KOPT-K1 (cell line): ENCODE measurements at regions not wholly inside any gene's neighbourhood (a gene's known extent, or its start where the extent isn't known, plus 50 kb on each side); places are given as distances from the start of the nearest gene placed in this dataset.

Source experiments
- H3K27ac ChIP-seq: fragments of 200-600 bp; sonication (generic); 2 replicates; pipeline ENCODE4 v1.5.1; 2016; ENCODE audit warnings: antibody characterized with exemption, mild to moderate bottlenecking, low read depth, low read length; ENCODE audit not compliant: poor library complexity, severe bottlenecking
- H3K36me3 ChIP-seq: fragments of 200-600 bp; sonication (generic); 2 replicates; pipeline ENCODE4 v1.5.1; 2017; ENCODE audit warnings: antibody characterized with exemption, mild to moderate bottlenecking, low read length, moderate library complexity; ENCODE audit not compliant: insufficient read depth
- H3K9me3 ChIP-seq: fragments of 200-600 bp; sonication (generic); 2 replicates; pipeline ENCODE4 v1.5.1; 2017; ENCODE audit warnings: antibody characterized with exemption, low read length, mild to moderate bottlenecking; ENCODE audit not compliant: insufficient read depth, poor library complexity, severe bottlenecking

DNA sequence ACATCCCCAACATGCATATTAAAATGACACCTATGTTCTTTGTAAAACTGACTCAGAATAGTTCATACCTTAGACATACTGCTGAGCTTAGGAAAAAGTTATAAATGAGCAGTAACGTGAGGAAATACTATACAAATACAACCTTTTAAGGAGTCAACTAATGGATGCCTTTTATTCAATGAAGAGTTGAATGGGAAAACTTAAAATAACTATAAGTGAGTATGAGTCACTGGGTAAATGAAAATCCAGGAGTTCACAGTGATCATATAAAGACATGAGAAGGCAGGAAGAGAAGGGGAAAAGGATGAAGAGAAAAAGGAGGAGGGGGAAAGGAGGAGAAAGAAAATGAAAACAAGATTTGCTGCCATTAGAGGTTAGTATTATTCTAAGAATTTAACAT is 157.8 kb upstream of the PCDH15 start:
- Histone ChIP-seq H3K36me3 (no peaks in the 10 kb centered on the region), H3K9me3 (no peaks in the 10 kb centered on the region), H3K27ac (no peak overlapping the region)

DNA sequence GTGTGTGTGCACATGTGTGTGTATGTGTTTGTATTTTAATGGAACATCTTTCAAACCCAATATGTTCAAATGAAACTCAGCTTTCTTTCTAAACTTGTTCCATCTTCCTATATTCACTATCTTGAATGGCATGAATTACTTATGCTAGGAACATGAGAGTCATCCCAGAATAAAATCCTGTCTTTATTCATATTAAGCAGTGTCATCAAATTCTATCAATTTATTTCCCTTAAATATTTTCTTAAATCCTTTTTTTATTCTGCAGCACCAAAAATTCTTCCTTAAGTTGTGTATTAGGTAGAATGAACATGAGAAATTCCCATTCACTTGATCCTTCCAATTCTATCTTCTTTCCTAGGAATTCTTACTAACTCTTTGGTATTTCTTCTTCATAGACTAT is 146.6 kb upstream of the PCDH15 start:
- Histone ChIP-seq H3K9me3 (no peaks in the 10 kb centered on the region), H3K36me3 (no peaks in the 10 kb centered on the region), H3K27ac (no peak overlapping the region)

DNA sequence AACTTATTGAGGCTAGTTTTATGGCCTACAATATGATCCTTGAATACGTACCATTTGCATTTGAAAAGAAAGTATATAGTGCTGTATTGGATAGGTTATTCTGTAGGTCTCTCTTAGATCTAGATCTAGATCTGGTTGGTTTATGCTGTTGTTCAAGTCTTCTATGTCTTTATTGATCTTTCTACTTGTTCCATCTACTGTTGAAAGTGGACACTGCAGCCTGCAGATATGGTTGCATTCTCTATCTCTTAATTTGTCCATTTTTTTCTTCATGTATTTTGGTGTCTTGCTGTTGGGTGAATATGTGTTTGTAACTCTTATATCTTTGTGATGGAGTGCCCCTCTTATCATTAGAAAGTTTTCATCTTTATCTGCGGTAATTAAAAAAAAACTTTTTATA is 139.4 kb upstream of the PCDH15 start:
- Histone ChIP-seq H3K9me3 (no peaks in the 10 kb centered on the region), H3K27ac (no peak overlapping the region), H3K36me3 (no peaks in the 10 kb centered on the region)

DNA sequence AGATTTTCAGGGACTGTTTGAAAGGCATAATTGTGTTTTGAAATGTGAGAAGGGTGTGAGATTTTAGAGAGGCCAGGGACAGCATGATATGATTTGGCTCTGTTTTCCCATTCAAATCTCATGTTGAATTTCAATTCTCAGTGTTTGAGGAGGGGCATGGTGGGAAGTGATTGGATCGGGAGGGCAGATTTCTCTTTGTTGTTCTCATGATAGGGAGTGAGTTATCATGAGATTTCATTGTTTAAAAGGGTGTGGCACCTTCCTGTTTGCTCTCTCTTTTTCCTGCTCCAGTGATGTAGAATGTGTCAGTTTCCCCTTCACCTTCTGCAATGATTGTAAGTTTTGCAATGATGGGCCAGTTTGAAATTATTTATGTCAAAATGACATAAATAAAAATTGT is 113.0 kb upstream of the PCDH15 start:
- Histone ChIP-seq H3K9me3 (no peaks in the 10 kb centered on the region), H3K36me3 (no peaks in the 10 kb centered on the region)

DNA sequence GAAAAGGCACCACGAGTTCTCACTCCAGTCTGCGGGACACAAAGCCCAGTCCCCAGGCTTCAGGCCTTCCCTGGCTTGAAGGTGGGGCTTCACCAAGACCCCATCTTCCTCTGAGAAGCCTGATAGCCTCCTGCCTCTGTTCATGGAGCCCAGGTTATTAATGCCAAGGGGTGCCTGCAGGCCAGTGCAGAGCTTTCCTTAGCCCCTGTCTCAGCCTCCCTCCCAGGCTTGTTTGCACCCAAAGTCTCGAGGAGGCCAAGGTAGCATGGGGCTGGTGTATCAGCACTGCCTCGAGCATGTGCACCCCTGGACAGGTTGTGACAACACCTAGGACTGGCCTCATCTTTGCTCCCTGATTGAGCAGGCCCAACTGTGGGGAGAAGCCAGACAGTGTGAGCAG is 108.1 kb upstream of the PCDH15 start:
- Histone ChIP-seq H3K36me3 (no peaks in the 10 kb centered on the region), H3K9me3 (no peaks in the 10 kb centered on the region), H3K27ac (no peak overlapping the region)

More for the DNA sequence above, 113.0 kb upstream of the PCDH15 start:
- no peak overlapping the region for H3K27ac ChIP-seq

DNA sequence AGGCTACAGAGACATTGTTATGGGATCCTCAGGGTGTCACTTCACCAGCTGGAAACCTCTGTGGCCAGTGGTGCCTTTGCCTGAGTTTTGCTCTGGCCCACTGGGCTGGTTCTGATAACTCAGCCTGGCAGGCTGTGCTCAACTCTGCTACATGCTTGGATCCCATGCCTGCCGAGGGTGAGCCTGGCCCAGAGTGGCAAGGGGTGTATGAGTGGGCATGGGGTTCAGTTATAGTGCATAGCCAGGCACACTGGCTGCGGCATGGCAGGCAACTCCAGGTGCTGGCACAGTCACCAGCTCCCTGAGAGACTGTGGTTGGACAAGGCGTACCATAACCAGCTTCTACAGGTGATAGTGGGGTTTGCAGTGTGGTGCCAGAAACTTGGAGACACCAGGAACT is 107.0 kb upstream of the PCDH15 start:
- Histone ChIP-seq H3K36me3 (no peaks in the 10 kb centered on the region), H3K9me3 (no peaks in the 10 kb centered on the region), H3K27ac (no peak overlapping the region)

DNA sequence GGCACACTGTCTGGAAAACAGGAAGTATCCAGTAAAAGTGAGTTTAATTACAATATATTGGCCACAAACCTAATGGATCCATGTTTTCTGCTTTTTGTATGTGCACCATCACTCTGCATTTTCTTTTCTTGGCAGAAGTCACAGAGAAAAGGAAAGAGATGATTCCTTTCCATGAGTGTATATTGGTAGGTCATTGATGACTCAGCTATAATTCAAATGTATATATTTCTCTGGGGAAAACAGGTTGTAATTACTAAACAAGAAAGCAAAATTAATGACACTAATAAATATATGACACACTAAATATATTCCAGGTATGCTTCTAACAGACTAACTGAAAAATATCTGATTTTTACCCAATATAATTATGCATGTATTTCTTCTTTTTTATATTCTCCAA is 105.9 kb upstream of the PCDH15 start:
- Histone ChIP-seq H3K9me3 (no peaks in the 10 kb centered on the region), H3K36me3 (no peaks in the 10 kb centered on the region), H3K27ac (no peak overlapping the region)

DNA sequence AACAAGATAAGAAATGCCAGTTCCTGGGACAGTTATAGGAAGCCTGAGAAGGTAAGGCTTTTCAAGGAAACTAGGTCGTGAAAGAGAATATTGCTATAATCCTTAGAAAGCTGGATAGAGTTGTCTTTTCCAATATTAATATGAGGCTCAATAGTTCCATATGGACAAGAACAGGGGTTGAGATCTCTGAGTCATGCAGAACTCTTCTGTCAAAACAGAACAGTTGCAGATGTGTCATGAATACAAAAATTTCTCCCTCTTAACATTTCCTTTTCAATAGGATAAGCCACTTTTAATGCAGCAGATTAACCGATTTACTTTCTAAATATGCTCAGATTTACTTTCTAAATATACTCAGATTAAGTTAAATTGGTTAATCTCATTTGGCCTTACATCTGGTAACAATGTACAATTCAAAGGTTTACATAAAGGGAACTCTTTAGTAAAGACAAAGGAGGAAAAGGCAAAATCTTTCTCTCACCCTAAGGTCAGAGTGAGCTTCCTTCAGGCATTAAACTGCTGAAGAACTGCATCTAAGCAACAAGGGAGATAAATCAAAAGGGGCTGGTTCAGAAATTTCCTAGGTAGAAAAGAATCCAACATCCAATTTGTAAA is 104.7 kb upstream of the PCDH15 start:
- H3K36me3 ChIP-seq = no peaks in the 10 kb centered on the region
- H3K9me3 ChIP-seq = no peaks in the 10 kb centered on the region
- H3K27ac ChIP-seq = no peak overlapping the region

DNA sequence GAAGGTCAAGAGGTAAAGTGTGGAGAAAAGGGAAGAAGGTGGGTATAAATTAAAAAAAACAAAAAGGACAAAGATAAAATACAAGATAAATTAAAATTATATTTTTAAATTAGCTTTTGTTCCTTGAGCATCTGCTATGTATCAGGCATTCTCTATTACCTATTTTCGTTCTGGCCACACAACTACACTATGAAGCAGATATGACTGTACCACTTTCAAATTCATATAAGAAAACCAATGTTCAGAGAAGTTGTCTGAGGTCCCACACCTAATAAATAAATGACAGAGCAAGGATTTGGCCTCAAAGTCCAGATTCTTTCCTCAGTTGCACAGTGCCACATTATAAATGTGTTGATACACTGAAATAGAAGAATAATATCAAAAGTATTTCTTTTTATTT is 103.8 kb upstream of the PCDH15 start:
- Histone ChIP-seq H3K9me3 (no peaks in the 10 kb centered on the region), H3K36me3 (no peaks in the 10 kb centered on the region), H3K27ac (no peak overlapping the region)

DNA sequence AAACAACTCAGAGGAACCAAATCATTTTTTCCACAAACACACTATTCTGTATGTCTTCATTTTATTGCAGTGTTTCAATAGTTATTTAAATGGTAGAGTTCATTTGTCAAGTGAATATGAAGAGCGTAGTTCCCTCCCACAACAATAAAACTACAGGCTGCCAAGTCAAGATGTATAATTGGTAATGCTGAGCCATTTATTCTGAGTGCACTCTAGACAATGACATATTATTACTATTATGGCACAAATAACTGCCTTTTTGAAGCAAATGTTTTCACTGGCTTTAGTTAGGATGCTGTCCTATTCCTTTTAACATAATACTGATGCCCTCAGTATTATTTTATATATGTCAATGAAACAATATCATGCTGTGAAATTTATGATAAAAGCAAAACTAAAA is 102.7 kb upstream of the PCDH15 start:
- Histone ChIP-seq H3K27ac (no peak overlapping the region), H3K36me3 (no peaks in the 10 kb centered on the region), H3K9me3 (no peaks in the 10 kb centered on the region)

DNA sequence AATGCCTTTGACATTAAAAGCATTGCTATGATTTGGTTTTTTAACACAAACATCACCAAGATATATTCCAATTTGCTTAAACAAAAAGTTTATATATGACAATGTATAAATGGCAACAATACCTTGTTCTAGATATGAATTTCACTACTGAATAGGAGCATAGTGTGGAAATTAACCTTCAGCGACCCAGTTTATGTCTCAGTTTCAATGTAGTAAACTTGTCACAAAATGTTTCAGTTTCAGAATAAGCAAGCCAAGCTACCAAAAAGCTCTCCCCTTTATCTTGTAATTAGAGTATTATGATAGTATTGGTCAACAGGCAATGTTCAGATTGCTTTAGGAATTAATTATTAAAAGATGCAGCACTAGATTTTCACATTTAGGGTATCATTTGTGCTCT is 99.6 kb upstream of the PCDH15 start:
- no peak overlapping the region for H3K27ac ChIP-seq
- no peaks in the 10 kb centered on the region for H3K9me3 ChIP-seq
- H3K36me3 ChIP-seq = no peaks in the 10 kb centered on the region

DNA sequence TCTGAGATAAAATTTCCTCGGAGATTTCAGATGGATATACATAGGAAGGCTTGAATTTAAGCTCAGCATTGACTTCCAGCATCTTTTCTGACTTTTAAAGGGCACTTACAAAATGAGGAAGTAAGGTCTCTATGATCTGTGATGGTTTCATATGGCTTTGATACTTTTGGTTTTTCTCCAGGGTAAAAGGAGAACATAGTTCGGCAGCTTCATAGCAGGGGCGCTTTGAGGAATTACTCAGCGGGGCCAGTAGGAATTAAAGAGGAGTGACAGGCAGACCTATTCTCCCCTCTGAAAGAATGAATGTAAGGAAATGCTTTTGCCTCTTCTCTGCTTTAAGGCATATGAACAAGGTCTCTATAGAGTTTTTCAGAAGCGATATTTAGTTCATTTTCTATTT is 80.0 kb upstream of the PCDH15 start:
- no peak overlapping the region for H3K27ac ChIP-seq
- H3K36me3 ChIP-seq = no peaks in the 10 kb centered on the region
- H3K9me3 ChIP-seq = no peaks in the 10 kb centered on the region

DNA sequence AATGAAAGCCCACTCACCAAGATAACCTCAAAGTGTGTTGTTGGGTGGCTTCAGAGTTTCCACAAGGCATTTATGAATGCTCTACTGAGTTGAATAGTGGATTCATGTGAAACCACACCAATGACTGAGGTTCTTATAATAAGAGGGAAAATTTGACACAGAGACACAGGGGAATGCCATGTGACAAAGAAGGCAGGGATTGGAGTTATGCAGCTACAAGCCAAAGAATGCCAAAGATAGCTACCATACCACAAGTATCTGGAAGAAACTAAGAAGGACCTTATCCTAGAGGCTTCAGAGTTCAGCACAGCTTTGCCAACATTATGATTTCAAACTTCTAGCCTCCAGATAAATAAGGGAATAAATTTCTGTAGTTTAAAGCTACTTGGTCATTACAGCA is 68.0 kb upstream of the PCDH15 start:
- Histone ChIP-seq H3K27ac (no peak overlapping the region), H3K36me3 (no peaks in the 10 kb centered on the region)

DNA sequence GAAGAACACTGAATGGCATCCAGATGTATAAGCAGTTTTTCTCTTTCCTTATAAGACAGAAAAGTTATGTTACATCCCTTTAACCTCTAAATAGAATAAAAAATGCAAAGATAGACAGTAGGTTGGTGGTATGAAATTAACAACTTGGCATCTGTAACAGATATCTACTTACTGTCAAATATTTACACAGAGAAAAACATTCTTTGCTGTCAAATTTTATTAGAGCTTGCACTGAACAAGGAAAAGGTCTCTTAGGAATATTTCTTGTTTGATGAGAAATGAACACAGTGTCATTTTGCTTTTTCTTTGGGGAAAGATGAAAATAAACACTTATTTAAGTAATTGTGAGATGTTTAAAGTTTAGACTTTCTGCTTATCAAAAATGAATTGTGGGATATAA is 65.6 kb upstream of the PCDH15 start:
- no peak overlapping the region for H3K27ac ChIP-seq
- no peaks in the 10 kb centered on the region for H3K9me3 ChIP-seq
- H3K36me3 ChIP-seq = no peaks in the 10 kb centered on the region

More for the DNA sequence above, 68.0 kb upstream of the PCDH15 start:
- H3K9me3 ChIP-seq = no peaks in the 10 kb centered on the region

DNA sequence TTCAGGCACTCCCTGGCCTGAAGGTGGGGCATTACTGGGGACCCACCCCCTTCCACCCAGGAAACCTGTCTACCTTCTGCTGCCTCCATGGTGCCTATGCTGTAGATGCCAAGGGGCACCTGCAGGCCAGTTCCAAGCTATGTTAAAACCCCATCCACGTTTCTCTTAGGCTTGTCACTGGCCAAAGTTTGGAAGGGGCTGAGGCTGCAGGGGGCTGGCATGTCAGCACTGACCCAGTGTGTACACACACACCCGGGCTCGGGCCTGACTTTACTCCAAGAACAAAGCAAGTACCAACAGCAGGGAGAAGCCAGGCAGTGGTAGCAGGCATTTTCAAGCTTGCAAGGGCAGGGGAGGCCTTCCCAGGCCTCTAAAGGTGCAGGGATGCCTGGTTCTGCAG is 53.8 kb upstream of the PCDH15 start:
- Histone ChIP-seq H3K27ac (no peak overlapping the region), H3K9me3 (no peaks in the 10 kb centered on the region), H3K36me3 (no peaks in the 10 kb centered on the region)

DNA sequence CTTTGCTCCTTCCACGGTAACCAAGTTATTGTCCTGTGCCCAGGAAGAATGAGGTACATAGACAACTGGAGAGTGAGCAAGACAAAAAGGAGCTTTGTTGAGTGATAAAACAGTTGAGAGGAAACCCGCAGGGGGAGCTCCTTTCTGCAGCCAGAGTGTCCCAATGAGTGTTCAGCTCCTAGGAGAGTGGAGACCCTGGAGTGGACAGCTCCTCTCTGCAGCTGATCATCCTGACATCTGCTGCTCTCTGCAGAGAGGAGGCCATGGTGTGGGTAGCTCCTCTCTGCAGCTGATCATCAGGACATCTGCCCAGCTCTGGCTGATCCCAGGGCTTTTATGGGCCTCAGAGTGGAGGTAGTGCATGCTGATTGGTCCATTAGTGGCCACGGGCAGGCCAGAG is 53.4 kb upstream of the PCDH15 start:
- Histone ChIP-seq H3K9me3 (no peaks in the 10 kb centered on the region), H3K36me3 (no peaks in the 10 kb centered on the region), H3K27ac (no peak overlapping the region)

DNA sequence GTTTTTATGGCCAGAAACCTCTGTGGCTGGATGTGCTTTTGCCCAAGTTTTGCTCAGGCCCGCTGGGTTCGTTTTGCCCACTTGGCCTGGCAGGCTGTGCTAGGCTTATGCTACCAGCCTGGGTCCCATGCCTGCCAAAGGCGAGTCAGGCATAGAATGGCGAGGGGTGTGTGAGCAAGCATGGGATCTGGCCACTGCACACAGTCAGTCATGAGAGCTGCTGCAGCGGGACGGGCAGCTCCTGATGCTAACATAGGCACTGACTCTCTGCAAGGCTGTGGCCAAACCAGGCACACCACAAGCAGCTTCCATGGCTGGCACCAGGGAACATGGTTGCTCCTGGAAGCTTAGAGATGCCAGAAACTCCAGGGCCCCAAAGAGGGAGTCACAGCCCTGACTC is 52.9 kb upstream of the PCDH15 start:
- Histone ChIP-seq H3K27ac (no peak overlapping the region), H3K9me3 (no peaks in the 10 kb centered on the region), H3K36me3 (no peaks in the 10 kb centered on the region)
